ENCODE measurements at regions not wholly inside any gene's neighbourhood (a gene's known extent, or its start where the extent isn't known, plus 50 kb on each side); places are given as distances from the start of the nearest gene placed in this dataset.

- no peak overlapping the region for H3K4me2 ChIP-seq (ENCODE audit: low read length)
- H3K27me3 ChIP-seq (ENCODE audit: insufficient read depth, low read depth, low read length), result no peaks in the 10 kb centered on the region
- no peak overlapping the region for H3K27ac ChIP-seq (ENCODE audit: low read length)
- no peak overlapping the region for H3K9ac ChIP-seq (ENCODE audit: low read length)
- no peaks in the 10 kb centered on the region for H3K79me2 ChIP-seq (replicated peaks; ENCODE audit: insufficient read depth, low read length)
- no peaks in the 10 kb centered on the region for H3K9me2 ChIP-seq (ENCODE audit: insufficient read depth, low read length)
- H3K9me3 ChIP-seq (ENCODE audit: low read length), result no peaks in the 10 kb centered on the region
- no peak overlapping the region for H3K4me3 ChIP-seq (ENCODE audit: low read length)
- H2AFZ ChIP-seq (ENCODE audit: low read depth, low read length), result no peak overlapping the region
- H3F3A ChIP-seq (ENCODE audit: insufficient read depth, low read length, poor library complexity, severe bottlenecking), result no peaks in the 10 kb centered on the region
- no peak for TF ChIP-seq SMC3 (conservative IDR thresholded peaks at IDR 0.05; ENCODE audit: poor library complexity)
- no peak for TF ChIP-seq POLR2AphosphoS5 (IDR thresholded peaks at IDR 0.05)
- TF ChIP-seq TAF1 (IDR thresholded peaks at IDR 0.05; ENCODE audit: low read depth), result no peak
- TF ChIP-seq, protein P1, sequence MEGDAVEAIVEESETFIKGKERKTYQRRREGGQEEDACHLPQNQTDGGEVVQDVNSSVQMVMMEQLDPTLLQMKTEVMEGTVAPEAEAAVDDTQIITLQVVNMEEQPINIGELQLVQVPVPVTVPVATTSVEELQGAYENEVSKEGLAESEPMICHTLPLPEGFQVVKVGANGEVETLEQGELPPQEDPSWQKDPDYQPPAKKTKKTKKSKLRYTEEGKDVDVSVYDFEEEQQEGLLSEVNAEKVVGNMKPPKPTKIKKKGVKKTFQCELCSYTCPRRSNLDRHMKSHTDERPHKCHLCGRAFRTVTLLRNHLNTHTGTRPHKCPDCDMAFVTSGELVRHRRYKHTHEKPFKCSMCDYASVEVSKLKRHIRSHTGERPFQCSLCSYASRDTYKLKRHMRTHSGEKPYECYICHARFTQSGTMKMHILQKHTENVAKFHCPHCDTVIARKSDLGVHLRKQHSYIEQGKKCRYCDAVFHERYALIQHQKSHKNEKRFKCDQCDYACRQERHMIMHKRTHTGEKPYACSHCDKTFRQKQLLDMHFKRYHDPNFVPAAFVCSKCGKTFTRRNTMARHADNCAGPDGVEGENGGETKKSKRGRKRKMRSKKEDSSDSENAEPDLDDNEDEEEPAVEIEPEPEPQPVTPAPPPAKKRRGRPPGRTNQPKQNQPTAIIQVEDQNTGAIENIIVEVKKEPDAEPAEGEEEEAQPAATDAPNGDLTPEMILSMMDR (IDR thresholded peaks at IDR 0.05; ENCODE audit: poor library complexity, severe bottlenecking), result no peak
- TF ChIP-seq MXI1 (conservative IDR thresholded peaks at IDR 0.05; ENCODE audit: poor library complexity, severe bottlenecking), result no peak
- no peak for TF ChIP-seq EP300 (conservative IDR thresholded peaks at IDR 0.05; ENCODE audit: poor library complexity, severe bottlenecking)
- no peak for TF ChIP-seq REST (IDR thresholded peaks at IDR 0.05; ENCODE audit: borderline replicate concordance)
- TF ChIP-seq EZH2 (IDR thresholded peaks at IDR 0.05; ENCODE audit: borderline replicate concordance, insufficient read depth, low read length, poor library complexity, severe bottlenecking), result no peak
- no peak for TF ChIP-seq RAD21 (conservative IDR thresholded peaks at IDR 0.05)
- H3K36me3 ChIP-seq (ENCODE audit: insufficient read depth, low read length), result no peaks in the 10 kb centered on the region
- no peaks in the 10 kb centered on the region for H4K20me1 ChIP-seq (ENCODE audit: insufficient read depth)
These were observed 739.1 kb upstream of the ATXN7L3B start for GRCh38 chr12:73798523-73798922.

DNA sequence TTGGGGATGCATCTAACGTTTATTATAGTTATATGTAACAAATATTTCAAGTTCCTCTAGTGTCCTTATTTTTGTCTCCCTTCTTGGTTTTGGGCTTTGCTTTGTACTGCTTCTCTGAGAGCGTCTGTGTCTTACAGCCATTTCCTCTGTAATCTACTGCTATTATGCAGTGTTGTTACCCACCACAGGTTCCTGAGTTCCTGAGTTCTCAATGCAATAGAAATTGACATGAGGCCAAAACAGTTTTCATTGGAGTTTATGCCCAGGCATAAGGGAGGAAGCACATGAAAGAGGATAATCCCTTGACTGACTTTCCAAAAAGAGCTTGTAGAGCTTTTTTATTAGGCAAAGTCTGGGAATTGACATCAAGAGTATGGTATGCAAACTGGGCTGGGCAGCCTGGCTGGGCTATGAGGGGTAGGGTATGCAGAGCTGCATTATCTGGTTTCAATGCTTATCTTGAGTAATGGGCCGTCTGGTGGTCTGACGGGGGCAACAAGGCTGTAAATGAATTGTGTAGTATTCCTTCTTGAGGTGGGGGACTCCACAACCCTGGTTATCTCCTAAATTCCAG, 722.5 kb upstream of the ATXN7L3B start:
- Histone ChIP-seq H3K36me3 (ENCODE audit: insufficient read depth, low read length) (no peaks in the 10 kb centered on the region), H3K4me2 (ENCODE audit: low read length) (no peak overlapping the region), H4K20me1 (ENCODE audit: insufficient read depth) (no peaks in the 10 kb centered on the region), H3K9ac (ENCODE audit: low read length) (no peak overlapping the region), H3K79me2 (replicated peaks; ENCODE audit: insufficient read depth, low read length) (no peaks in the 10 kb centered on the region), H3K9me3 (ENCODE audit: low read length) (no peaks in the 10 kb centered on the region), H2AFZ (ENCODE audit: low read depth, low read length) (no peak overlapping the region), H3K9me2 (ENCODE audit: insufficient read depth, low read length) (no peaks in the 10 kb centered on the region), H3K4me3 (ENCODE audit: low read length) (no peak overlapping the region), H3K27ac (ENCODE audit: low read length) (no peak overlapping the region), H3K27me3 (ENCODE audit: insufficient read depth, low read depth, low read length) (no peaks in the 10 kb centered on the region), H3F3A (ENCODE audit: insufficient read depth, low read length, poor library complexity, severe bottlenecking) (no peaks in the 10 kb centered on the region)
- no peak for TF ChIP-seq MXI1 (conservative IDR thresholded peaks at IDR 0.05; ENCODE audit: poor library complexity, severe bottlenecking)
- no peak for TF ChIP-seq EZH2 (IDR thresholded peaks at IDR 0.05; ENCODE audit: borderline replicate concordance, insufficient read depth, low read length, poor library complexity, severe bottlenecking)

All from neural cell (in vitro differentiated cells).